ENCODE measurements at regions not wholly inside any gene's neighbourhood (a gene's known extent, or its start where the extent isn't known, plus 50 kb on each side); places are given as distances from the start of the nearest gene placed in this dataset.

GRCh38 chr14:101251812-101252442, 309.4 kb upstream of the DIO3 start:
- TF ChIP-seq, protein P1, sequence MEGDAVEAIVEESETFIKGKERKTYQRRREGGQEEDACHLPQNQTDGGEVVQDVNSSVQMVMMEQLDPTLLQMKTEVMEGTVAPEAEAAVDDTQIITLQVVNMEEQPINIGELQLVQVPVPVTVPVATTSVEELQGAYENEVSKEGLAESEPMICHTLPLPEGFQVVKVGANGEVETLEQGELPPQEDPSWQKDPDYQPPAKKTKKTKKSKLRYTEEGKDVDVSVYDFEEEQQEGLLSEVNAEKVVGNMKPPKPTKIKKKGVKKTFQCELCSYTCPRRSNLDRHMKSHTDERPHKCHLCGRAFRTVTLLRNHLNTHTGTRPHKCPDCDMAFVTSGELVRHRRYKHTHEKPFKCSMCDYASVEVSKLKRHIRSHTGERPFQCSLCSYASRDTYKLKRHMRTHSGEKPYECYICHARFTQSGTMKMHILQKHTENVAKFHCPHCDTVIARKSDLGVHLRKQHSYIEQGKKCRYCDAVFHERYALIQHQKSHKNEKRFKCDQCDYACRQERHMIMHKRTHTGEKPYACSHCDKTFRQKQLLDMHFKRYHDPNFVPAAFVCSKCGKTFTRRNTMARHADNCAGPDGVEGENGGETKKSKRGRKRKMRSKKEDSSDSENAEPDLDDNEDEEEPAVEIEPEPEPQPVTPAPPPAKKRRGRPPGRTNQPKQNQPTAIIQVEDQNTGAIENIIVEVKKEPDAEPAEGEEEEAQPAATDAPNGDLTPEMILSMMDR (conservative IDR thresholded peaks at IDR 0.05; ENCODE audit: low read depth in 2 of 2): no peak
- no peak for TF ChIP-seq ZNF331 (CRISPR knock-in tag; IDR thresholded peaks at IDR 0.05; ENCODE audit: low read depth)
- TF ChIP-seq EZH2 (IDR thresholded peaks at IDR 0.05; ENCODE audit: low read depth, unreplicated experiment): no peak
- no peak for TF ChIP-seq REST (IDR thresholded peaks at IDR 0.05; ENCODE audit: unreplicated experiment)
- no peak for TF ChIP-seq ZNF114 (CRISPR knock-in tag; IDR thresholded peaks at IDR 0.05)
- no peak for TF ChIP-seq POLR2AphosphoS5 (IDR thresholded peaks at IDR 0.05; ENCODE audit: low read depth)
- no peak for TF ChIP-seq EZH2phosphoT487 (IDR thresholded peaks at IDR 0.05; ENCODE audit: unreplicated experiment)
- no peak for TF ChIP-seq NANOG (IDR thresholded peaks at IDR 0.05; ENCODE audit: borderline replicate concordance)
